Esophagus muscularis mucosa (tissue), 4 donors: ENCODE measurements at regions not wholly inside any gene's neighbourhood (a gene's known extent, or its start where the extent isn't known, plus 50 kb on each side); places are given as distances from the start of the nearest gene placed in this dataset.

Experiments used
- EP300 ChIP-seq: sonication (generic); formaldehyde crosslinking; IDR thresholded peaks from one replicate; pipeline ENCODE4 v1.6.1; 2017; ENCODE audit warnings: antibody characterized with exemption
- POLR2A ChIP-seq: fragments of 450-650 bp; IDR thresholded peaks from one replicate; pipeline ENCODE4 v1.6.1; 2017; ENCODE audit warnings: antibody characterized with exemption, moderate library complexity, mild to moderate bottlenecking, low read depth
- POLR2AphosphoS5 ChIP-seq, 2 donors: sonication (generic); formaldehyde crosslinking; IDR thresholded peaks; one replicate each; pipeline ENCODE4 v1.6.1; 2017; ENCODE audit warnings: antibody characterized with exemption in 2 of 2
- TF ChIP-seq, protein P1 (sequence below), 3 experiments: fragments of 200-600 bp in 2 of 3; fragments of 450-650 bp in 1 of 3; sonication (generic) in 2 of 3; IDR thresholded peaks; one replicate each; pipeline ENCODE4 v1.5.1; 2017 to 2019; ENCODE audit warnings: antibody characterized with exemption in 3 of 3, mild to moderate bottlenecking in 2 of 3, moderate library complexity in 1 of 3

DNA sequence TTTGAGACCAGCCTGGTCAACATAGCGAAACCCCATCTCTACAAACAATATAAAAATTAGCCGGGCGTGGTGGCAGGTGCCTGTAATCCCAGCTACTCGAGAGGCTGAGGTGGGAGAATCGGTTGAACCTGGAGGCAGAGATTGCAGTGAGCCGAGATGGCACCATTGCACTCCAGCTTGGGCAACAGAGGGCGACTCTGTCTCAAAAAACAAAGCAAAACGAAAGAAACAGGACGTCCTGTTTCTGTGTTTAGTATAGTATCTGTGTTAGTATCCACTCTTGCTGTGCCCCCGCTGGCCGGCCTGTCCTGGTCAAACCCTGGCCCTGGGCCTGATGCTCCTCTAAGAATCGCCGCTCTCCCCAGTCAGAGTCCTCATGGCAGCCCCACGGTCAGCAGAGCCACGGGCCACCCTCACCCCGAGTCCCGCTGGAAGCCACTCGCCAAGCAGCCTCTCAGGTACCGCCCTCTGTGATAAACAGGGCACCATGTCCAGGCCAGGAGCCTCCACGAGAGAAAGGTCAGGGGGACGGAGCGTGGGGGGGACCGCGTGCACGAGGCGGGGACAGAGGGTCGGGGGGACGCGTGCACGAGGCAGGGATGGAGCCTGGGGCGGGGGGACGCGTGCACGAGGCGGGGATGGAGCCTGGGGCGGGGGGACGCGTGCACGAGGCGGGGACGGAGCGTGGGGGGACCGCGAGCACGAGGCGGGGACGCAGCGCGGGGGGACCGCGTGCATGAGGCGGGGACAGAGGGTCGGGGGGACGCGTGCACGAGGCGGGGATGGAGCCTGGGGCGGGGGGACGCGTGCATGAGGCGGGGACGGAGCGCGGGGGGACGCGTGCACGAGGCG, 384.5 kb downstream of the SMOC2 start:
- TF ChIP-seq, protein P1, sequence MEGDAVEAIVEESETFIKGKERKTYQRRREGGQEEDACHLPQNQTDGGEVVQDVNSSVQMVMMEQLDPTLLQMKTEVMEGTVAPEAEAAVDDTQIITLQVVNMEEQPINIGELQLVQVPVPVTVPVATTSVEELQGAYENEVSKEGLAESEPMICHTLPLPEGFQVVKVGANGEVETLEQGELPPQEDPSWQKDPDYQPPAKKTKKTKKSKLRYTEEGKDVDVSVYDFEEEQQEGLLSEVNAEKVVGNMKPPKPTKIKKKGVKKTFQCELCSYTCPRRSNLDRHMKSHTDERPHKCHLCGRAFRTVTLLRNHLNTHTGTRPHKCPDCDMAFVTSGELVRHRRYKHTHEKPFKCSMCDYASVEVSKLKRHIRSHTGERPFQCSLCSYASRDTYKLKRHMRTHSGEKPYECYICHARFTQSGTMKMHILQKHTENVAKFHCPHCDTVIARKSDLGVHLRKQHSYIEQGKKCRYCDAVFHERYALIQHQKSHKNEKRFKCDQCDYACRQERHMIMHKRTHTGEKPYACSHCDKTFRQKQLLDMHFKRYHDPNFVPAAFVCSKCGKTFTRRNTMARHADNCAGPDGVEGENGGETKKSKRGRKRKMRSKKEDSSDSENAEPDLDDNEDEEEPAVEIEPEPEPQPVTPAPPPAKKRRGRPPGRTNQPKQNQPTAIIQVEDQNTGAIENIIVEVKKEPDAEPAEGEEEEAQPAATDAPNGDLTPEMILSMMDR (IDR thresholded peaks at IDR 0.05), result no peak
- TF ChIP-seq POLR2A, result no peak
- TF ChIP-seq POLR2AphosphoS5 (IDR thresholded peaks at IDR 0.05), result no peak
- no peak for TF ChIP-seq EP300
